DND-41 (cell line): ENCODE measurements at regions not wholly inside any gene's neighbourhood (a gene's known extent, or its start where the extent isn't known, plus 50 kb on each side); places are given as distances from the start of the nearest gene placed in this dataset.

Source experiments
- ATAC-seq: fragments of 200-7000 bp; cut with Tn5 transposase; 3 replicates; pipeline ENCODE4 v1.9.1; 2021; ENCODE audit warnings: low read depth; ENCODE audit not compliant: insufficient read depth
- DNase-seq: peaks from one replicate; pipeline ENCODE4 v3.0.0-alpha.2; 2020
- H2AFZ ChIP-seq: 2 replicates; pipeline ENCODE4 v1.6.0; 2012; ENCODE audit warnings: low read depth, low read length
- H3K27ac ChIP-seq: 2 replicates; pipeline ENCODE4 v1.5.1; 2012; ENCODE audit warnings: low read length, inconsistent platforms
- H3K27me3 ChIP-seq: fragments of 200-600 bp; sonication (generic); 2 replicates; pipeline ENCODE4 v1.6.0; 2012; ENCODE audit warnings: low read length, mild to moderate bottlenecking, inconsistent platforms; ENCODE audit not compliant: insufficient read depth, poor library complexity
- H3K36me3 ChIP-seq: 2 replicates; pipeline ENCODE4 v1.5.1; 2012; ENCODE audit warnings: low read length, inconsistent platforms; ENCODE audit not compliant: insufficient read depth
- H3K4me1 ChIP-seq: 2 replicates; pipeline ENCODE4 v1.5.1; 2012; ENCODE audit warnings: mild to moderate bottlenecking, low read length; ENCODE audit not compliant: insufficient read depth
- H3K4me2 ChIP-seq: 2 replicates; pipeline ENCODE4 v1.6.0; 2012; ENCODE audit warnings: mild to moderate bottlenecking, moderate library complexity, low read length, inconsistent platforms; ENCODE audit not compliant: insufficient read depth
- H3K4me3 ChIP-seq, 2 experiments: fragments of 200-600 bp in 1 of 2; shearing (Covaris generic) in 1 of 2; 2 replicates each; pipeline ENCODE4 v1.5.1; 2012 to 2016; ENCODE audit warnings: inconsistent platforms in 2 of 2, low read length in 2 of 2, mild to moderate bottlenecking in 2 of 2, low read depth in 1 of 2, moderate library complexity in 1 of 2
- H3K79me2 ChIP-seq: 2 replicates; pipeline ENCODE4 v1.6.0; 2012; ENCODE audit warnings: low read length, inconsistent platforms; ENCODE audit not compliant: insufficient read depth
- H3K9ac ChIP-seq: 2 replicates; pipeline ENCODE4 v1.6.0; 2012; ENCODE audit warnings: low read depth, mild to moderate bottlenecking, inconsistent platforms, low read length, moderate library complexity
- H3K9me3 ChIP-seq: 2 replicates; pipeline ENCODE4 v1.5.1; 2012; ENCODE audit warnings: low read length, moderate library complexity, mild to moderate bottlenecking, inconsistent platforms; ENCODE audit not compliant: insufficient read depth, severe bottlenecking
- H4K20me1 ChIP-seq: 2 replicates; pipeline ENCODE4 v1.6.0; 2012; ENCODE audit warnings: low read length; ENCODE audit not compliant: insufficient read depth
- CTCF ChIP-seq: IDR thresholded peaks from 2 replicates; pipeline ENCODE4 v1.5.1; 2012; ENCODE audit warnings: borderline replicate concordance, low read length, moderate library complexity, mild to moderate bottlenecking; ENCODE audit not compliant: poor library complexity, severe bottlenecking; ENCODE audit errors: extremely low read depth
- EZH2 ChIP-seq: IDR thresholded peaks from 3 replicates; pipeline ENCODE4 v1.6.1; 2012; ENCODE audit warnings: borderline replicate concordance, low read depth, mild to moderate bottlenecking, moderate library complexity, low read length, inconsistent platforms; ENCODE audit not compliant: severe bottlenecking

GRCh38 chr4:137249112-137249511 lies 283.2 kb downstream of the PCDH18 start:
- Histone ChIP-seq H3K27ac (no peak overlapping the region), H3K9me3 (no peaks in the 10 kb centered on the region), H3K79me2 (no peaks in the 10 kb centered on the region), H3K4me3 (no peak overlapping the region), H3K4me2 (no peak overlapping the region), H3K9ac (no peak overlapping the region), H3K36me3 (no peaks in the 10 kb centered on the region), H3K27me3 (no peaks in the 10 kb centered on the region), H2AFZ (no peak overlapping the region), H3K4me1 (no peaks in the 10 kb centered on the region), H4K20me1 (no peaks in the 10 kb centered on the region)
- DNase-seq (no peak), ATAC-seq (no peak)
- TF ChIP-seq CTCF (no peak), EZH2 (no peak)

GRCh38 chr4:137238456-137239162 lies 293.7 kb downstream of the PCDH18 start:
- no peaks in the 10 kb centered on the region for H3K79me2 ChIP-seq
- no peaks in the 10 kb centered on the region for H3K27me3 ChIP-seq
- H3K9me3 ChIP-seq: no peaks in the 10 kb centered on the region
- H2AFZ ChIP-seq: no peak overlapping the region
- no peak overlapping the region for H3K4me3 ChIP-seq
- ATAC-seq (no peak), DNase-seq (no peak)
- H3K36me3 ChIP-seq: no peaks in the 10 kb centered on the region
- no peak overlapping the region for H3K27ac ChIP-seq
- no peak overlapping the region for H3K9ac ChIP-seq
- TF ChIP-seq EZH2 (no peak), CTCF (no peak)
- H3K4me1 ChIP-seq: no peaks in the 10 kb centered on the region
- H3K4me2 ChIP-seq: no peak overlapping the region
- no peaks in the 10 kb centered on the region for H4K20me1 ChIP-seq

GRCh38 chr4:137226900-137227299 lies 305.4 kb downstream of the PCDH18 start:
- H3K36me3 ChIP-seq: no peaks in the 10 kb centered on the region
- H3K9ac ChIP-seq: no peak overlapping the region
- H3K9me3 ChIP-seq: no peaks in the 10 kb centered on the region
- ATAC-seq: no peak
- H4K20me1 ChIP-seq: no peaks in the 10 kb centered on the region
- no peaks in the 10 kb centered on the region for H3K4me1 ChIP-seq
- no peaks in the 10 kb centered on the region for H3K79me2 ChIP-seq
- no peak overlapping the region for H2AFZ ChIP-seq
- no peak overlapping the region for H3K4me3 ChIP-seq
- TF ChIP-seq EZH2 (no peak), CTCF (no peak)
- DNase-seq: no peak
- H3K4me2 ChIP-seq: no peak overlapping the region
- H3K27me3 ChIP-seq: no peaks in the 10 kb centered on the region
- no peak overlapping the region for H3K27ac ChIP-seq

- H3K27me3 ChIP-seq: no peaks in the 10 kb centered on the region
- no peaks in the 10 kb centered on the region for H3K4me1 ChIP-seq
- no peak overlapping the region for H3K4me3 ChIP-seq
- H3K27ac ChIP-seq: no peak overlapping the region
- no peaks in the 10 kb centered on the region for H3K79me2 ChIP-seq
- no peaks in the 10 kb centered on the region for H3K9me3 ChIP-seq
- no peak overlapping the region for H3K9ac ChIP-seq
- no peak for TF ChIP-seq EZH2
- TF ChIP-seq CTCF: no peak
- H2AFZ ChIP-seq: no peak overlapping the region
- no peak for ATAC-seq
- no peak overlapping the region for H3K4me2 ChIP-seq
- no peaks in the 10 kb centered on the region for H4K20me1 ChIP-seq
- DNase-seq: no peak
- no peaks in the 10 kb centered on the region for H3K36me3 ChIP-seq
Observed at GRCh38 chr4:137226221-137226620, 306.1 kb downstream of the PCDH18 start.
